ENCODE measurements at regions not wholly inside any gene's neighbourhood (a gene's known extent, or its start where the extent isn't known, plus 50 kb on each side); places are given as distances from the start of the nearest gene placed in this dataset.
A peak's percentile ranks its signal among the peaks of the same experiment; 100 is the strongest.

- H3K27ac Mint-ChIP-seq = no peak overlapping the region
- no peaks in the 10 kb centered on the region for H3K36me3 Mint-ChIP-seq
- no peak overlapping the region for H3K4me3 Mint-ChIP-seq
- no peak for ATAC-seq
- H3K4me1 Mint-ChIP-seq = peaks cover 35% of the 10 kb centered on the region
- no peaks in the 10 kb centered on the region for H3K27me3 Mint-ChIP-seq
- no peaks in the 10 kb centered on the region for H3K9me3 Mint-ChIP-seq
Measured at GRCh38 chr2:101617796-101618195, 79.7 kb upstream of the MAP4K4 start.

- H3K4me1 Mint-ChIP-seq = peaks cover 30% of the 10 kb centered on the region
- H3K27me3 Mint-ChIP-seq = no peaks in the 10 kb centered on the region
- no peak overlapping the region for H3K4me3 Mint-ChIP-seq
- H3K36me3 Mint-ChIP-seq = no peaks in the 10 kb centered on the region
- ATAC-seq = no peak
- H3K9me3 Mint-ChIP-seq = no peaks in the 10 kb centered on the region
- no peak overlapping the region for H3K27ac Mint-ChIP-seq
Measured at GRCh38 chr2:101617188-101617587, 80.3 kb upstream of the MAP4K4 start.

GRCh38 chr2:101614127-101614759, 83.3 kb upstream of the MAP4K4 start:
- peaks cover 22% of the 10 kb centered on the region for H3K4me1 Mint-ChIP-seq
- ATAC-seq = no peak
- H3K27ac Mint-ChIP-seq = no peak overlapping the region
- H3K36me3 Mint-ChIP-seq = no peaks in the 10 kb centered on the region
- no peaks in the 10 kb centered on the region for H3K9me3 Mint-ChIP-seq
- no peaks in the 10 kb centered on the region for H3K27me3 Mint-ChIP-seq
- H3K4me3 Mint-ChIP-seq = no peak overlapping the region

GRCh38 chr2:101613056-101613704, 84.3 kb upstream of the MAP4K4 start:
- H3K9me3 Mint-ChIP-seq = no peaks in the 10 kb centered on the region
- no peaks in the 10 kb centered on the region for H3K27me3 Mint-ChIP-seq
- peak overlapping the region; percentile 10 for H3K27ac Mint-ChIP-seq
- no peak overlapping the region for H3K4me3 Mint-ChIP-seq
- no peak for ATAC-seq
- H3K36me3 Mint-ChIP-seq = no peaks in the 10 kb centered on the region
- peaks cover 26% of the 10 kb centered on the region for H3K4me1 Mint-ChIP-seq

GRCh38 chr2:101612019-101612418, 85.5 kb upstream of the MAP4K4 start:
- Mint-ChIP-seq H3K4me1 (peaks cover 28% of the 10 kb centered on the region), H3K36me3 (no peaks in the 10 kb centered on the region), H3K27ac (no peak overlapping the region), H3K9me3 (no peaks in the 10 kb centered on the region), H3K4me3 (no peak overlapping the region), H3K27me3 (no peaks in the 10 kb centered on the region)
- no peak for ATAC-seq

GRCh38 chr2:101610750-101611315, 86.7 kb upstream of the MAP4K4 start:
- H3K4me3 Mint-ChIP-seq = no peak overlapping the region

GRCh38 chr2:101609433-101609832, 88.1 kb upstream of the MAP4K4 start:
- peaks cover 6% of the 10 kb centered on the region for H3K9me3 Mint-ChIP-seq
- no peak overlapping the region for H3K27ac Mint-ChIP-seq
- H3K27me3 Mint-ChIP-seq = no peaks in the 10 kb centered on the region
- no peak overlapping the region for H3K4me3 Mint-ChIP-seq
- H3K4me1 Mint-ChIP-seq = peaks cover 28% of the 10 kb centered on the region
- no peaks in the 10 kb centered on the region for H3K36me3 Mint-ChIP-seq
- no peak for ATAC-seq

More at GRCh38 chr2:101610750-101611315, 86.7 kb upstream of the MAP4K4 start:
- peak; percentile 72 for ATAC-seq
- peaks cover 5% of the 10 kb centered on the region for H3K9me3 Mint-ChIP-seq
- no peaks in the 10 kb centered on the region for H3K36me3 Mint-ChIP-seq
- no peak overlapping the region for H3K27ac Mint-ChIP-seq
- H3K4me1 Mint-ChIP-seq = peaks cover 28% of the 10 kb centered on the region
- H3K27me3 Mint-ChIP-seq = no peaks in the 10 kb centered on the region

- H3K27ac Mint-ChIP-seq = no peak overlapping the region
- no peak for ATAC-seq
- peaks cover 6% of the 10 kb centered on the region for H3K9me3 Mint-ChIP-seq
- H3K4me3 Mint-ChIP-seq = no peak overlapping the region
- H3K36me3 Mint-ChIP-seq = no peaks in the 10 kb centered on the region
- H3K27me3 Mint-ChIP-seq = no peaks in the 10 kb centered on the region
- H3K4me1 Mint-ChIP-seq = peaks cover 28% of the 10 kb centered on the region
Measured at GRCh38 chr2:101608408-101609310, 88.8 kb upstream of the MAP4K4 start.

GRCh38 chr2:101597347-101597944, 100.1 kb upstream of the MAP4K4 start:
- H3K36me3 Mint-ChIP-seq = no peaks in the 10 kb centered on the region
- H3K4me3 Mint-ChIP-seq = no peak overlapping the region
- no peak for ATAC-seq
- no peaks in the 10 kb centered on the region for H3K27me3 Mint-ChIP-seq
- H3K9me3 Mint-ChIP-seq = no peaks in the 10 kb centered on the region
- H3K27ac Mint-ChIP-seq = no peak overlapping the region
- peaks cover 4% of the 10 kb centered on the region for H3K4me1 Mint-ChIP-seq

GRCh38 chr2:101596333-101596732, 101.2 kb upstream of the MAP4K4 start:
- no peak overlapping the region for H3K27ac Mint-ChIP-seq
- no peaks in the 10 kb centered on the region for H3K27me3 Mint-ChIP-seq
- no peaks in the 10 kb centered on the region for H3K36me3 Mint-ChIP-seq
- ATAC-seq = no peak
- no peaks in the 10 kb centered on the region for H3K9me3 Mint-ChIP-seq
- peaks cover 4% of the 10 kb centered on the region for H3K4me1 Mint-ChIP-seq
- no peak overlapping the region for H3K4me3 Mint-ChIP-seq

GRCh38 chr2:101587251-101587650, 110.3 kb upstream of the MAP4K4 start:
- H3K9me3 Mint-ChIP-seq = peaks cover 15% of the 10 kb centered on the region

GRCh38 chr2:101583861-101584260, 108.9 kb upstream of the RFX8 start:
- ATAC-seq = no peak
- no peaks in the 10 kb centered on the region for H3K4me1 Mint-ChIP-seq
- H3K9me3 Mint-ChIP-seq = peaks cover 11% of the 10 kb centered on the region
- H3K4me3 Mint-ChIP-seq = no peak overlapping the region
- no peaks in the 10 kb centered on the region for H3K27me3 Mint-ChIP-seq
- no peak overlapping the region for H3K27ac Mint-ChIP-seq
- peaks cover 3% of the 10 kb centered on the region for H3K36me3 Mint-ChIP-seq

More at GRCh38 chr2:101587251-101587650, 110.3 kb upstream of the MAP4K4 start:
- Mint-ChIP-seq H3K27me3 (no peaks in the 10 kb centered on the region), H3K36me3 (peaks cover 8% of the 10 kb centered on the region), H3K4me3 (no peak overlapping the region), H3K27ac (no peak overlapping the region), H3K4me1 (no peaks in the 10 kb centered on the region)
- ATAC-seq = no peak

- ATAC-seq = no peak
- Mint-ChIP-seq H3K27me3 (no peaks in the 10 kb centered on the region), H3K4me1 (no peaks in the 10 kb centered on the region), H3K4me3 (no peak overlapping the region), H3K36me3 (no peaks in the 10 kb centered on the region), H3K27ac (no peak overlapping the region), H3K9me3 (peaks cover 10% of the 10 kb centered on the region)
Measured at GRCh38 chr2:101581675-101582299, 106.9 kb upstream of the RFX8 start.

- H3K27me3 Mint-ChIP-seq = no peaks in the 10 kb centered on the region
- no peaks in the 10 kb centered on the region for H3K36me3 Mint-ChIP-seq
- no peaks in the 10 kb centered on the region for H3K4me1 Mint-ChIP-seq
- peaks cover 10% of the 10 kb centered on the region for H3K9me3 Mint-ChIP-seq
- ATAC-seq = no peak
- no peak overlapping the region for H3K4me3 Mint-ChIP-seq
- no peak overlapping the region for H3K27ac Mint-ChIP-seq
Measured at GRCh38 chr2:101580528-101580927, 105.6 kb upstream of the RFX8 start.
